Activated CD4-positive, CD25-positive, alpha-beta regulatory T cell (primary cell): ENCODE measurements at regions not wholly inside any gene's neighbourhood (a gene's known extent, or its start where the extent isn't known, plus 50 kb on each side); places are given as distances from the start of the nearest gene placed in this dataset.

ENCODE experiments used
- DNase-seq, 4 experiments: peaks; one replicate each; lab custom pipeline; 2025; lab: John Stamatoyannopoulos, UW

DNA sequence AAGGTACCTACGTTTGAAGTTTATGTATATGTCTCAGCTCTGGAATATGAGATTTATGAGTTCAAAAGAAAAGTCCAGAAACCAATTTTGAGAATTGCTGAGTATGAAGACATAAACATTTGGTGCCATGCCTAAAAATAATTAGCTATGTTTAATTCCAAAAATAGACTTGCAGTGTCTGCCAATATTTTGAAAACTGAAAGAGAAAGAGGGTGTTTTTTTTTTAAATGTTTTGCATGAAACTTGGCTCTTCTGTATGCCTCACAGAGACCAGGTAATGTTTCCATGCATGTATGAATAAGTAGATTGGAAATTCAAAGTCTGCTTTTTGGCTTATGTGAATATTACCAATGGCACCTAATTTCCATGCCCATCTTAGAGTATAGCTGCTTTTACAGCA is 634.4 kb upstream of the C9orf72 start:
- DNase-seq, result no peak

DNA sequence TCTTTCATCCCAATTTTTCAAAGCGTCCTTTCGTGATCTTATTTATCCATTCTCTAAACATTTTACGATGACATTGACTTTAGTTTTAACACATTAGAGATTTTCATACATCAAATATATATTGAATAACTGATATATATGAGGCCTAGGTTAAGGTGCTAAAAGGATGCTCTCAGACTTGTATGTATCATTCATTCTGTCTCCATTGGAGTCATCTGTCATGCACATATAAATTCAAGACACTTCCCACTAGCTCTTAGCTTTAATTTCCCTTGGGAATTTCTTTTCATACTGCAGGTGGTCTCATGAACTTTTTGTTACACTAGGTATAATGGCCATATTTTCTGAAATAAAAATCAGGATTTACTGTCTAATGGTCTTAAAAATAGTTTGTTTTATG is 635.8 kb upstream of the C9orf72 start:
- no peak for DNase-seq

DNA sequence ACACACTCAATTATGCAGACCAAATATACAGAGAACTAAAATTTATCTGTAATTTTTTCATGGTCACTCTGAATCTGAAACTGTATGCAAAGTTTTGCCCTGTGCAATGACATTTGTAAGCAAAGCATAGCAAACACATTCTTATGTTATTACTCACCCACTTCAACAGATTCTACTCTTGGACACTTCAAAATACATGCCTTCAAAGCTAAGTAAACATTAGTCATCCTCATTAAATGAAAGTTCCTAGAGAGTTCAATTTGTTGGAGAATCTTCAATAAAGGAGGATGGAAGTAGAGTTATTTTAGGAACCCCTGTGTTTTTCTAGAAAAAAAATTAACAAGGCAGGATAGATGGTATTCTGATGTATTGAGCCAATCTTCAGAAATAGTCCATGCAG is 639.7 kb upstream of the C9orf72 start:
- no peak for DNase-seq

DNA sequence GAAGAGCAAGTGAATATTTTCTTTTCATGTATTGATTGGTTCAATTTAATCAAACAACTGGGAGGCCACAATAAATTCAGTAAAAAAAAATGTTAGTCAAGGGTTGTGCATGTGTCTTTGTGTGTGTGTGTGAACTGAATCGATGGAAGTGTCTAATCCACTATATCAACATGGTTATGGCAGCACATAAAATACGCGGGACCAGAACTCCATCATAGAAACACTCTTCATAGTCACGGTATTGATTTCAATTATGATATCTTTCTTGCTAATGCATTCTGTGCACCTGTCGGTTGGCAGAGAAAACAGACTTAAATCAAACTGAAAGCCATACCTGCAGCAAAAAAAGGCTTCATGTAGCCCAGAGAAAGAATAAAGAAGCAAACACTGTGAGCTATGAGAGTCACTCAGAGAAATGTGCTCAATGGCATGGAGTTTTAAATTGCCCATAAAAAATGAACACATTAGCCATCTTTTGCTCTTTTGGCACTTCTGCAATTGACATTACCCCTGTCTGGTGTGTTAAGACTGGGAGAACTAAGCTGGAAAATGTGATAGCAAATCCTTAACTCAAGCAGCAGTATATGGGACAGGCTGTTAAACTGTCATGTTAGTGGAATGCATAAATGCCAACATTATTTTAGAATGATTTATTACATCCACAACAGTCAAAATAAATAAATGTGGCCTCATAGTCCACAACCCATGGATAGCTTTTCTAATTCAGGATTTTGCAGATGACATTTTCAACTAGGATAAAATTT is 642.4 kb upstream of the C9orf72 start:
- no peak for DNase-seq

DNA sequence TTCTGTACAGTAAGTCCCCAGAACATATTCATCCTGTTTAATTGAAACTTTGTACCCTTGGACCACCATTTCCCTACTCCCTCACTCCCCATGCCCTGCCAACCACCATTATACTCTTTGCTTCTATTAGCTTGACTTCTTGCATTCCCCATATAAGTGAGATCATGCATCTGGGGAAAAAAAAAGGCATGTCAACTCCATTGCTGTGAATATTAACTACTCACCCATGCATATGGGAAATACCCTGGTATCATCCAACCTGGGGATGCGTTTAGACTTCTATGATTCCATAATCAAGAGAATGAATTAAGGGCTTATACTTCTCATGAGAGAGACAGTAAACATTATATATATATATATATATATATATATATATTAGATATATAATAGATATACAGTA is 659.4 kb upstream of the C9orf72 start:
- DNase-seq, result no peak

DNA sequence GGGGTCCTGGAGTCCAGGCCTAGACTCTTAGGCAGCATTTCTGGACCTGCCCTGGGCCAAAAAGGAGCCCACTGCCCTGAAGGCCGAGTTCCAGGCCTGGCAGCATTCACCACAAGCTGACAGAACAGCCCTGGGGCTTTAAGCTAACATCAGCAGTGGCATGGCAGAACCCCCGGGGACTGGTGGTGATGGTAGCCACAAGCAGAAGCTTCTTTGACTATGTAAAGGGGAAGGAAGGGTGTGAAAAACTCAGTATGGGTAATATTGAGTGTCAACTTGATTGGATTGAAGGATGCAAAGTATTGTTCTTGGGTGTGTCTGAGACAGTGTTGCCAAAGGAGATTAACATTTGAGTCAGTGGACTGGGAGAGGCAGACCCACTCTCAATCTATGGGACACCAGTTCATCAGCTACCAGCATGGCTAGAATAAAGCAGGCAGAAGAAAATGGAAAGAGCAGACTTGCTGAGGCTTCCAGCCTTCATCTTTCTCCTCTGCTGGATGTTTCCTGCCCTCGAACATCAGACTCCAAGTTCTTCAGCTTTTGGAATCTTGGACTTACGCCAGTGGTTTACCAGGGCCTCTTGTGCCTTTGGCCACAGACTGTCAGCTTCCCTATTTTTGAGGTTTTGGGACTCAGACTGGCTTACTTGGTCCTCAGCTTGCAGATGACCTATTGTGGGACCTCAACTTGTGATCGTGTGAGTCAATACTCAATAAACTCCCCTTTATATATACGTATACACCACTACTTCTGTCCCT is 661.0 kb upstream of the C9orf72 start:
- no peak for DNase-seq

DNA sequence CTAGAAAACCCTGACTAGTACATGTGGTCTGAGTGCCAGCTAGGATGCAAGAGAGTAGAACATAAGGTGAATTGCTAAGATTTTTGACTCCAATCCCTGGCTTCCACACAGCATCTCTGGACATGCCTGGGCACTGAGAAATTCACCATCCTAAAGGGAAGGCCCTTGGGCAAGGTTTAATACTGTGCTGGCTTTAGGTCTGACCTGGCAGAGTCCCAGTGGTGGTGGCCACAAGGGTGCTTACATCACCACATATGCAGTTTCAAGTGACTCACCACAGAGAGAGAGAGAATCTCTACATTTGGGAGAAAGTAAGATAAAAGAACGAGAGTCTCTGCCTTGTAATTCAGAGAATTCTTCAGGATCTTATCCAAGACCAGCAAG is 661.6 kb upstream of the C9orf72 start:
- no peak for DNase-seq

DNA sequence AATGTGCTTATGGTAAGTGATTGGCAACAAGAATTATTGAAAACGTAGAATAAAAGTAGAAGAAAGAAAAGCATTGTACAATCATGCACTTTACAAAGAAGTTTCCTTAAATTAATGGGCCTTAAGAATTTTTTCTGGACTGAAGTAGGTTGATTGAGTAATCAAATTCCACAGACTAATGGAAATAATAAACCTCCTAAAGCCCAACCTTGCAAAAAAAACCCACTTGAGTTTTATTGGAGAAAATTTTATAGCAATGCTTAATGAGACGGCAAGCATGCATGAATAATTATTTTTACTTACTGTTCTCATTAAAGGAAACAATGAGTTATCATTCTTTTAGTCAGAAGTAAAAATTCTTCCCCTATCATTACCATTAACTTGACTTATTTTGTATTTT is 676.1 kb upstream of the C9orf72 start:
- no peak for DNase-seq

DNA sequence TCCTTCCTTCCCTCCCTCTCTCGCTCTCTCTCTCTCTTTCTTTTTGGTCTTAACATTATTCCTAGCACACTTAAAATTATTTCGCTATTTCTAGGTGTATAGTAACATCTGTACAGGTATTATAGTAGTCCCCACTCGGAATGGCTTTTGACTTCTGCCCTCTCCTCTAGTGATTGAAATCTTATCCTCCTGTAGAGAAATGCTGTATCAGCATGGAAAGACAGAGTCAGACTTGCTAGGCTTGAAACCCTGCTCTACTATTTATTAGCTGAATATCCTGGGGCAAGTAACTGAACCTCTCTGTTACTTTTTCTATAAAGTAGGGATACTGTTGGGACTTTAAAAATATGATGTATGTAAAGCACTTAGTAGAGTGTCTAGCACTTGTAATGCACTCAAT is 681.9 kb upstream of the C9orf72 start:
- DNase-seq, result no peak

DNA sequence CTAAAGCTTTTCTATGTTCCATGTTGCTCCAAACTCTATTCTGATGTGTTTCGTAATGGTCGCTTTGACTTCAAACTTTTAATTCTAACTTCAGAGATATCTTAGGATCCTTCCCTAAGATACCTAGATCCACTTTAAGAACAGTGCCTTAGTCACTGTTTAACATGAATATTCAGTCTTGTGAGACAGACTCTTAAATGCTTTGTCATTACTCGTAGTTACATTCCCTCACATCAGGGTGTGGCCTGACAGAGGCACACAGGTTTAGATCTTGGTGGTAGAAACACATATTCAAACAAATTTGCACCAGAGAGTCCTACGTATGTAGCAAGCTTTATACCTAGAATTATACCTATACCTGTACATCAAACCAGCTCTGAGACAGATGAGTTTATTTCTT is 687.0 kb upstream of the C9orf72 start:
- DNase-seq, result no peak

DNA sequence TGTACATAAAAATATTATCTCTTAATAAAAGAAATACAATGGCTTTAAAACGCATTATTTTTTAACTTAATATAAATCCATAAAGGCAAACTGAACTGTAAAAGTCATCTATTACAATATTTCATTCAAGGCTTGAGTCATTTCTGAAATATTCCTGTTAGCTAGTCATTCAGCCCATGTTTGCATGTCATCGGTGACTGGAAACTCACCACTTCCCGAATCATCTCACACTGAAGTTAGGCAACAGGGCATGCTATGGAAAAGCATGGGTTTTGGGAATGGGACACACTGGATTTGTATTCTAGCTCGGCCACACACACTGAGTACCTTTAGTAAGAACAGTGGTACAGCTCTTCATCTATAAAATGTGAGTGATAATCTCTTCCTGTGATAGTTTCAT is 691.1 kb upstream of the C9orf72 start:
- no peak for DNase-seq

DNA sequence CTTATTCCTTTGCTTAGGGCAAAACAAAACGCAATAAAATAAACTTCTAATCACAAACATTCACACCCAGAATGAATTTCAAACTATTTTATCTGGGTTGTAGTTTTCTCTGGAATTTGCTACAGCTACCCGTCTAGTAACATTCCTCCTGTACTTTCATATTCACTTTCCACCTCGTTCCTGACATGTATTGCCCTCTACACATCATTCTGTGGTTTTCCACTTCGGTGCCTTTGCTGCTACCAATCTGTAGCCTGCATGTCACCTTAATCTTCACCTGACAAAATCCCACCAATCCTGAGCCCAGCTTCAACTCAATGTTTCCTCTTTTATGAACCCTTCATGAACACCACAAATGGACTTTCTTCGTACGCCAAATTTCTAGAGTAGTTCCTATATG is 694.1 kb upstream of the C9orf72 start:
- DNase-seq, result no peak

DNA sequence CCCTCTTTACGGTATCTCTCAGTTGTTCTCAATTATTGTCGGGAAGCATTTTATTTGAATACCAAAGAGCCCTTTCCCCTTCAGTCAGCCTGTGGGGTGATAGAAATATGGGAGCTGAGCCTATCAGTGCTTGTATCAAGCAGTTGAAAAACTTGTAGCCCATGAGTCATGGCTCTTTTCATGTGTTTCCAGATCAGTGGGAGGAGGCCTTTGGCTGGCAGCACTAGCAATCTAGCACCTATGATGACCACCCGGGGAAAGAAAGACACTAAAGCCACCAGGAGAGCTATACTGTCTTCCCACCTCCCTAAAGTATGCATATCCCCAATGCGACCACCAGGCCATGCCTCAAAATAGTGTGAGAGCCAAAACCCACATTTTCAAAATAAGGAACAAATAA is 696.9 kb upstream of the C9orf72 start:
- DNase-seq, result no peak

DNA sequence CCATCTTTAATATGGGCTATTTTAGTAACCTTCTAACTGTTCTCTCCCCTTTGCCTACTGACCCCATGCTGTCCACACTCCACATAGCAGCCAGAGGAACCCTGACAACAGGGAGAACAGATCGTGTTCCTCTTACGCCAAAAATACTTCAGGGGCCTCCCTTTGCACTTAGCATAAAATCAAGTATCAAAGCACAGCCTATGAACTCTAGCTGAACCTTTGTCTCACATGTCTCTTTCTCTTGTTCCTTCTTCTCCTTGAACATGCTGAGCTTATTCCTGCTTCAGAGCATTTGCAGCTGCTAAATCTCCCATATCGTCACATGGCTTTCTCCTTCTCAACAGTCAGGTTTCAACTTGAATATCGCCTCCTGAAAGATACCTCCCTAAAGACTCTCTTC is 698.8 kb upstream of the C9orf72 start:
- no peak for DNase-seq

DNA sequence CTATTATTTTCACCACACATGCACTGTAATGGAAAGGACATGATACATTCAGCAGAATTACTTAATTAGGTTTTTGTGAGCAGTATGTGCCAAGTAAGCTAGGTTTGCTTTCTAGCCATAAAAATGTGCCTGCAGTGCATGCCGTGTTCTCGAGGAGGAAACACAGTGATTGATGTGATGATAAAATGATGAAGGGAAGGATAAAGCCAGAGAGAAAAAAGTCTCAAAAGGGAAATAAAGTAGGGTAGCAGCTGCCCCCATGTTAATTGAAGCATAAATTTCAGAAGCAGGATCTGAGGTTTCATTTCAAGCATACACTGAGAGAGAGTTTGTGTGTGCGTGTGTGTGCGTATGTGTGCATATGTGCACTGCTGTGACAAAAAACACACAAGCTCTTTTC is 714.2 kb upstream of the C9orf72 start:
- DNase-seq, result no peak

DNA sequence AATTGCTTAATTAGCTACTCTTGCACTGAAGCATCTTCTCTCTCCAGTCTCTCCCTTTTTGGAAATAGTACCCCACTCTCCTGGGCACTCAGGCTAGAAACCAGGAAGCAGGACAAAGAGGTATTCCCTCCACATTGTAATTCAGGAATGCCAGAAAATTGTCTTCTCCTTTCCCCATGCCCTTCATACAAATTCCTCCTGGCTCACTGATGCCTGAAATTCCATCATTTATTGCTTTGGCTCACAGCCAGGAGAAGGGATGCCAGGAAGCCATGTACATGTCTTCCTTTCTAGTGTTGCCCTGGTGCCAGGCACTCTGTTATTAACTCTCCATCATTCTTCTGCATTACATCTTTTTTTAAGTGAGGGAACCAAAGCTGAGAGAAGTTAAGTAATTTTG is 716.5 kb upstream of the C9orf72 start:
- no peak for DNase-seq

DNA sequence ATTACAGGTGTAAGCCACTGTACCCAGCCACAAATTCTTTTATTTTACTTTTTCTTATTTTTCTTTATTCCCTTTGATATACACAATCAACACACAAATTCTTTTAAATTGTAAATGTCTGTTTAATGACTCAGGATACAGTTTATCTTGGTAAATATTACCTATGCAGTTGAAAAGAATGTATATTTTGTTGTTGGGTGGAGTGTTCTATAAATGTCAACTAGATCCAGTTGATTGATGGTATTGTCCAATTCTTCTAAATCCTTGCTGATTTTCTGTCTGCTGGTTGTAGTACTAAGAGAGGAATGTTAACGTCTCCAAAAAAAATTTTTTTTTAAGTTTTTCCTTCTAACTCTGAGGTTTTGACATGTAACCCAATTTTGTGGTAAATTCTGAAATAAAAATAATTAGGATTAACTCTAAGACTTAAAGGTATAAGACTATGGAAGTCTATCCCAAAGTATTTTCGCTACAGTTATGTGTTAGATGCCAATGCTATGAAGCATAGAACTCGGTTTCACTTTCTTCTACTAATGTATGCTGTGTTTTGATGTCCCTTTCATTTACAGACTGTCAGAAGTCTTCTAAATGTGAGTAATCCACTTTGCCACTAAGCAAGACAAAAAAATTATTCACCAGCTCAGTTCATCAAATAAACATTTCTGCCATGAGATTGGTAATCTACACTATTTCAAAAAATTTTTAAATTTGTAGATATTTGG is 720.2 kb upstream of the C9orf72 start:
- no peak for DNase-seq

DNA sequence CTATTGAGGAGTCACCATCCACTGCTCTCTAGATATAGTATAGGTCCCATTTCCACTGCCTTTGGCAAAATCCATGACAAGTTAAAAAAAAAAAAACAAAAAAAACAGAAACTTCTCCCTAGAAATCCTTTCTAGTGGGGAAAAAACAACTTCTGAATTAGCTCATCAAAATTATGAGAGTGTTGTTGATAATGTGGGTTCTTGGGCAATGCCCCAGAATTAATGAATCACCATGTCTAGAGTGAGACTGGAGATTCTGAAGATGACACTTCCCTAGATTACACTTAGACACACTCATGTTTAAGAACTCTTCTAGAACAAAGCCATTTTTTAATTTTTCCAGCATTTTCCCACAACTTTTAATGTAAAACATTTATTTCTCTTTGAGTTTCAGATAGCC is 728.0 kb upstream of the C9orf72 start:
- no peak for DNase-seq

DNA sequence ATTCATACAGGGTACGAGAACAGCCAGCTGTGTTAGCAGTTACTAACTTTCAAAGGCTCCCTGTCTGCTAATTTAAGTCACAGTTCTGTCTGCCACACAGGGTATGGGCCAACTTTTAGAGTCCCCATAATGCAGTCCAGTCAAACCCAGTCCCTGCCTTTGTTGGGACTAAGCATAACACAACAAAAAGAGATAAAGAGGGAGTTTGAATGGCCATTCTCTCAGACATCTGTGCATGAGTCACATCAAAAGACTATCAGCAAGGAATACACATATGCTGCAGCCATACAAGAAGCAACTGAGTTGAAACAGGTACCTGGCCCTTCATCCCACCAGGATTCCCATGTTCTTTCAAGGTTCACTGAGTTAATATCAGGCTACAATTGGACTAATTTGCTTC is 744.5 kb upstream of the C9orf72 start:
- DNase-seq, result no peak

DNA sequence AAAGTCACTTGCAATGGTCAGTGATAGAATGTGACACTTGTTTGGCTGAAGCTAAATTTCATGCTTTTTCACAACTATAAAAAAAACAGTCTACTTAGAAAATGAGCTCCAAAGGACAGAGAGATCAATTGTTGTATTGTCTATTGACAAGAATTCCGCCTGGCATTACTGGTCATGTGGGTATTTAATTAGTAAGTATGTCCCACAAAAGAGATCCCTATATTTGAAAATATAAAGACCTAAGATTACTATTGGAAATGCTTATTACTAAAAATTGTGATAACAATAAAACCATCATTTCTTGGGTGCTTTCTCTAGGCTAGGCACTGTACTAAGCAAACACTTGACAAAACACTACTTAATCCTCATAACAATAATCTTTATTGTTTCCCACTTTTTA is 745.2 kb upstream of the C9orf72 start:
- no peak for DNase-seq

DNA sequence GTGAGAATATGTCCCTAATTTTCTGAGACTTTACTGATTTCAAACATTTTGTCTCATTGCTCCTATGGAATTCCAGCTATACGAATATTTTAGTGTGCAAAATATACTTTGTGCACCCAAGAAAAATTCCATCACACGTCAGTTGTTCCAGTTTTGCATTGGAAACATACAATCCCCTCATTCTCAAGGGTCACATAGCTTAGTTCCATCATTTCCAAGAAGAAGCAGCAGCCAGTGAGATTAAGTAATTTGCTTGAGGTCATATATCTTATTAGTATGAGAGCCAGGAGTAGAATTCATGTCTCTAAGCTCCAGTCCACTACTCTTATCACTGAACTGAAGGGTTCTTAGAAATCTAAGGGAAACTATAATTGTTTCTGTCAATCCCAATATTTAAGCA is 746.7 kb upstream of the C9orf72 start:
- no peak for DNase-seq

DNA sequence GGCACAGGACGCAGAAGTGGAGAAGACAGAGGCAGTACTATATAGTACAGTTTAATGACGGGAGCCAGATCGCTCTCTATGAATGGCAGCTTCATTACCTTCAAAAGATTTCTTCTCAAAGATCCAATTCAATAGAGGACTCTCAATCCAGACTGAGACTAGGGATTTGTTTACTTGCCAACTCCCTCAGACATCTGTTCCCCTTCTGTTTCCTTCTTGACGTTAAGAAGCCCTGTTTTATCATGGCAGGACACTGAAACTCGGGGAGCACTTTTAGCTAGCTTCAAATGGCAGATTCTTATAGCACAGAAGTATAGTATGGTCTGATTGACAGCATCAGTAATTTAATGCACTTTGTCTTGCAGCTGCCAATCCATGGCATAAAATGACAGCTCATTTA is 747.3 kb upstream of the C9orf72 start:
- no peak for DNase-seq

DNA sequence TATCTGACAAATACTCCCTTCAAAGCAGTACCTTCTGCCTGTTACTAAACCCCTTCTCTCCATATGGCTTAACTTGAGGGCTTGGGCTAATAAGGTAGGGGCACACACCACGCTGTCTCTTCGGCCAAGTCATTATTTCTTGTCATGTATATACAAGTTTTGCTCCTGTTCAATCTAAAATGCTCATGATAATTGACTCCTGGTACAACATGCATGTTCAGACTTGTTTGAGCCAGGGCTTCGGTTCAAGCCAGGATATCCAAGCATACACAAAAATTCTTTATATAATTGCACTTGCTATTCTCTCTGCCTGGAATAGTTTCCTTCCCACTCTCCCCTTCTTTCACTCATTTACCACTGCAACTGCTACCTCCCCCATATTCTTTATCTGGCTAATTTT is 756.0 kb upstream of the C9orf72 start:
- DNase-seq, result no peak
